NCI-H1092 (cell line): ENCODE measurements at regions not wholly inside any gene's neighbourhood (a gene's known extent, or its start where the extent isn't known, plus 50 kb on each side); places are given as distances from the start of the nearest gene placed in this dataset.
"Not testable (repeated sequence)": the region's sequence is repeated elsewhere in the genome, so short reads cannot be mapped to it uniquely, and the experiment has no call there.

Source experiments
- DNase-seq: peaks from one replicate; lab custom pipeline; 2025; lab: John Stamatoyannopoulos, UW

GRCh38 chr18:60319129-60319528 lies 53.4 kb downstream of the MC4R start:
- no peak for DNase-seq

GRCh38 chr18:60311676-60312360 lies 60.8 kb downstream of the MC4R start:
- DNase-seq = no peak

GRCh38 chr18:60295674-60296073 lies 76.9 kb downstream of the MC4R start:
- DNase-seq = no peak

GRCh38 chr18:60292186-60292585 lies 80.4 kb downstream of the MC4R start:
- DNase-seq = peak; percentile 97

- no peak for DNase-seq
Observed at GRCh38 chr18:60279391-60279790, 93.2 kb downstream of the MC4R start.

GRCh38 chr18:60277855-60278480 lies 94.6 kb downstream of the MC4R start:
- DNase-seq = no peak

- no peak for DNase-seq
Observed at GRCh38 chr18:60267391-60268058, 105.0 kb downstream of the MC4R start.

- DNase-seq = no peak
Observed at GRCh38 chr18:60266558-60266957, 106.0 kb downstream of the MC4R start.

- no peak for DNase-seq
Observed at GRCh38 chr18:60259052-60259681, 113.4 kb downstream of the MC4R start.

GRCh38 chr18:60249388-60249787 lies 123.2 kb downstream of the MC4R start:
- DNase-seq = no peak

- DNase-seq = no peak
Observed at GRCh38 chr18:60248336-60249330, 123.9 kb downstream of the MC4R start.

GRCh38 chr18:60247103-60247502 lies 125.5 kb downstream of the MC4R start:
- DNase-seq = no peak

GRCh38 chr18:60246606-60247005 lies 126.0 kb downstream of the MC4R start:
- no peak for DNase-seq

- no peak for DNase-seq
Observed at GRCh38 chr18:60245096-60245495, 127.5 kb downstream of the MC4R start.

- DNase-seq = not testable (repeated sequence)
Observed at GRCh38 chr18:60239024-60239710, 133.4 kb downstream of the MC4R start.

GRCh38 chr18:60235164-60235563 lies 137.4 kb downstream of the MC4R start:
- DNase-seq = no peak

- DNase-seq = no peak
Observed at GRCh38 chr18:60232541-60232940, 140.0 kb downstream of the MC4R start.

GRCh38 chr18:60228609-60229595 lies 143.7 kb downstream of the MC4R start:
- DNase-seq = no peak

GRCh38 chr18:60215432-60215831 lies 157.1 kb downstream of the MC4R start:
- DNase-seq = no peak

- DNase-seq = no peak
Observed at GRCh38 chr18:60209042-60209441, 163.5 kb downstream of the MC4R start.
